H9 (cell line): ENCODE measurements at regions not wholly inside any gene's neighbourhood (a gene's known extent, or its start where the extent isn't known, plus 50 kb on each side); places are given as distances from the start of the nearest gene placed in this dataset.

Source experiments
- DNase-seq: peaks from one replicate; pipeline ENCODE4 v3.0.0-alpha.2; 2017
- H2AFZ ChIP-seq: one replicate; pipeline ENCODE4 v1.6.1; 2013; ENCODE audit warnings: mild to moderate bottlenecking, low read length, control low read depth, moderate library complexity
- H2AK5ac ChIP-seq: 2 replicates; pipeline ENCODE4 v1.6.1; 2013; ENCODE audit warnings: low read length, control low read depth, mixed read lengths; ENCODE audit not compliant: insufficient read length
- H2BK120ac ChIP-seq: one replicate; pipeline ENCODE4 v1.6.1; 2013; ENCODE audit warnings: low read depth, mild to moderate bottlenecking, low read length, control low read depth, inconsistent platforms; ENCODE audit not compliant: poor library complexity, severe bottlenecking
- H2BK12ac ChIP-seq: 2 replicates; pipeline ENCODE4 v1.6.1; 2013; ENCODE audit warnings: low read length, control low read depth, mixed read lengths, low read depth; ENCODE audit not compliant: insufficient read length
- H2BK15ac ChIP-seq: 2 replicates; pipeline ENCODE4 v1.6.1; 2013; ENCODE audit warnings: low read depth, low read length, control low read depth
- H2BK20ac ChIP-seq: one replicate; pipeline ENCODE4 v1.6.1; 2013; ENCODE audit warnings: low read depth, mild to moderate bottlenecking, low read length, control low read depth, inconsistent platforms; ENCODE audit not compliant: poor library complexity, severe bottlenecking
- H2BK5ac ChIP-seq: 2 replicates; pipeline ENCODE4 v1.6.1; 2013; ENCODE audit warnings: low read length, control low read depth, mixed read lengths; ENCODE audit not compliant: insufficient read length
- H3K14ac ChIP-seq: 2 replicates; pipeline ENCODE4 v1.6.1; 2013; ENCODE audit warnings: low read length, control low read depth; ENCODE audit not compliant: insufficient read depth
- H3K18ac ChIP-seq: 2 replicates; pipeline ENCODE4 v1.6.1; 2013; ENCODE audit warnings: low read depth, mild to moderate bottlenecking, mixed read lengths, low read length, control low read depth; ENCODE audit not compliant: insufficient read length
- H3K23ac ChIP-seq: 2 replicates; pipeline ENCODE4 v1.6.1; 2013; ENCODE audit warnings: low read length, control low read depth, mixed read lengths, low read depth; ENCODE audit not compliant: insufficient read length
- H3K23me2 ChIP-seq: 2 replicates; pipeline ENCODE4 v1.6.1; 2013; ENCODE audit warnings: low read depth, mild to moderate bottlenecking, mixed read lengths, low read length, control low read depth; ENCODE audit not compliant: insufficient read length, poor library complexity, severe bottlenecking
- H3K27ac ChIP-seq: 2 replicates; pipeline ENCODE4 v1.5.1; 2013; ENCODE audit warnings: low read length, control low read depth, mixed read lengths, low read depth; ENCODE audit not compliant: insufficient read length
- H3K27me3 ChIP-seq: 2 replicates; pipeline ENCODE4 v1.6.1; 2013; ENCODE audit warnings: low read length, control low read depth, inconsistent platforms; ENCODE audit not compliant: insufficient read depth
- H3K4ac ChIP-seq: 2 replicates; pipeline ENCODE4 v1.6.1; 2013; ENCODE audit warnings: low read depth, mild to moderate bottlenecking, control low read depth, inconsistent platforms, low read length, moderate library complexity
- H3K4me1 ChIP-seq: 2 replicates; pipeline ENCODE4 v1.6.1; 2013; ENCODE audit warnings: low read length, control low read depth, inconsistent platforms; ENCODE audit not compliant: insufficient read depth
- H3K4me2 ChIP-seq: 2 replicates; pipeline ENCODE4 v1.6.1; 2013; ENCODE audit warnings: low read length, control low read depth, mixed read lengths; ENCODE audit not compliant: insufficient read length, insufficient read depth
- H3K56ac ChIP-seq: 2 replicates; pipeline ENCODE4 v1.6.1; 2013; ENCODE audit warnings: low read depth, mild to moderate bottlenecking, mixed read lengths, low read length, control low read depth; ENCODE audit not compliant: insufficient read length
- H3K79me1 ChIP-seq: 2 replicates; pipeline ENCODE4 v1.6.1; 2013; ENCODE audit warnings: low read depth, mild to moderate bottlenecking, moderate library complexity, low read length, control low read depth, inconsistent platforms; ENCODE audit not compliant: insufficient read depth, poor library complexity, severe bottlenecking
- H3K79me2 ChIP-seq: 2 replicates; pipeline ENCODE4 v1.6.1; 2013; ENCODE audit warnings: low read length, control low read depth, inconsistent platforms; ENCODE audit not compliant: insufficient read depth
- H3K9ac ChIP-seq: 2 replicates; pipeline ENCODE4 v1.6.1; 2013; ENCODE audit warnings: low read length, control low read depth, mixed read lengths; ENCODE audit not compliant: insufficient read length; ENCODE audit errors: extremely low read depth
- H3K9me3 ChIP-seq: one replicate; pipeline ENCODE4 v1.6.1; 2013; ENCODE audit warnings: low read depth, low read length, inconsistent platforms; ENCODE audit not compliant: control insufficient read depth
- H3T11ph ChIP-seq: one replicate; pipeline ENCODE4 v1.6.1; 2013; ENCODE audit warnings: mild to moderate bottlenecking, low read length, control low read depth, inconsistent platforms
- H4K20me1 ChIP-seq: one replicate; pipeline ENCODE4 v1.6.1; 2013; ENCODE audit not compliant: control insufficient read depth, insufficient read length, insufficient read depth
- H4K5ac ChIP-seq: 2 replicates; pipeline ENCODE4 v1.6.1; 2013; ENCODE audit warnings: low read depth, mild to moderate bottlenecking, mixed read lengths, low read length, control low read depth; ENCODE audit not compliant: insufficient read length
- H4K8ac ChIP-seq: replicated peaks from 2 replicates; pipeline ENCODE4 v1.6.1; 2013; ENCODE audit warnings: low read length, control low read depth, mixed read lengths, low read depth; ENCODE audit not compliant: insufficient read length
- H4K91ac ChIP-seq: 2 replicates; pipeline ENCODE4 v1.6.1; 2013; ENCODE audit warnings: low read depth, mild to moderate bottlenecking, moderate library complexity, mixed read lengths, low read length, control low read depth; ENCODE audit not compliant: insufficient read length
- H3K27ac Mint-ChIP-seq, 3 experiments: 2 replicates in 2 of 3; 3 replicates in 1 of 3; pipeline ENCODE4 v1.8.0; 2020 to 2021; ENCODE audit warnings: mixed read lengths in 3 of 3, mild to moderate bottlenecking in 1 of 3, moderate library complexity in 1 of 3
- H3K27me3 Mint-ChIP-seq: 2 replicates; pipeline ENCODE4 v1.8.0; 2021; ENCODE audit warnings: low read depth, mild to moderate bottlenecking, moderate library complexity, mixed read lengths
- H3K36me3 Mint-ChIP-seq, 3 experiments: 2 replicates in 2 of 3; 3 replicates in 1 of 3; pipeline ENCODE4 v1.8.0; 2020 to 2021; ENCODE audit warnings: low read depth in 3 of 3, mixed read lengths in 3 of 3; ENCODE audit not compliant: insufficient read depth in 1 of 3
- H3K4me1 Mint-ChIP-seq, 2 experiments: 2 replicates each; pipeline ENCODE4 v1.8.0; 2020; ENCODE audit warnings: mixed read lengths in 2 of 2
- H3K4me3 Mint-ChIP-seq, 2 experiments: 2 replicates in 1 of 2; 3 replicates in 1 of 2; pipeline ENCODE4 v1.8.0; 2020 to 2021; ENCODE audit warnings: mild to moderate bottlenecking in 2 of 2, mixed read lengths in 2 of 2, moderate library complexity in 1 of 2
- H3K9me3 Mint-ChIP-seq, 2 experiments: 2 replicates in 1 of 2; 3 replicates in 1 of 2; pipeline ENCODE4 v1.8.0; 2020; ENCODE audit warnings: mild to moderate bottlenecking in 2 of 2, mixed read lengths in 2 of 2, moderate library complexity in 1 of 2
- CTCF ChIP-seq: fragments of 200-600 bp; sonication (generic); conservative IDR thresholded peaks from 3 replicates; pipeline ENCODE4 v1.8.0; 2021; ENCODE audit warnings: antibody characterized with exemption, mild to moderate bottlenecking
- WGBS: extraction: QIAGEN DNeasy Blood & Tissue Kit; methylation state at CpG from one replicate; pipeline ENCODE4 v1.1.7; 2013; ENCODE audit warnings: missing lambda C conversion rate, low lambda C conversion rate, mixed read lengths; ENCODE audit not compliant: insufficient read length; ENCODE audit errors: extremely low coverage; 5-methylcytosine and 5-hydroxymethylcytosine counted together

DNA sequence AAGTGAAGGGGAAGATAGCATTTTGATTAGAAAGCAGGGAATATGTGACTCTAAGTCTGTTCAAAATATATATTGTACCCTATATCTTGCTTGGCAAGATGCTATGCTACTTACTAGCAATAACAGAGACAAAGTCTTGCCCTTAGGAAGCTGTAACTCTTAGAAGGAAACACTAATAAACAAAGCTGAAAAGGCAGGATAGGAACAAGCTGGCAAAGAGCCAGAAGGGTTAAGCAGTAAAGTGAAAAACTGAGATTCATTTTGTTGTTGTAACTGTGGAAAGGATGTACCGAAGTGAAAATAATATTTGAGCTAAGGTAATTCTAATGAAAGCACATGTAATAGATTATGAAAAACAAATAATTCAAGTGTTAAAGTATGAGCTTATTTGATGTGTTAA lies 527.1 kb upstream of the FLRT2 start:
- no CpG with 5 or more reads among the region's 1 CpG for WGBS
- Histone ChIP-seq H3K18ac (no peak overlapping the region), H3T11ph (no peak overlapping the region), H3K4ac (no peak overlapping the region), H2BK12ac (no peak overlapping the region), H3K23me2 (no peaks in the 10 kb centered on the region), H3K9ac (no peak overlapping the region), H3K27ac (no peak overlapping the region), H3K14ac (no peak overlapping the region), H2BK120ac (no peak overlapping the region), H3K9me3 (no peaks in the 10 kb centered on the region), H2BK5ac (no peak overlapping the region), H3K56ac (no peak overlapping the region), H2BK15ac (no peak overlapping the region), H3K27me3 (no peaks in the 10 kb centered on the region), H4K5ac (no peak overlapping the region), H4K20me1 (no peaks in the 10 kb centered on the region), H4K91ac (no peak overlapping the region), H4K8ac (no peak overlapping the region), H2BK20ac (no peak overlapping the region), H3K4me1 (no peaks in the 10 kb centered on the region), H3K79me1 (no peaks in the 10 kb centered on the region), H2AFZ (no peak overlapping the region), H2AK5ac (no peak overlapping the region), H3K23ac (no peak overlapping the region), H3K4me2 (no peak overlapping the region), H3K79me2 (no peaks in the 10 kb centered on the region)
- TF ChIP-seq CTCF = no peak
- H3K4me1 Mint-ChIP-seq = no peaks in the 10 kb centered on the region
- H3K36me3 Mint-ChIP-seq = no peaks in the 10 kb centered on the region; a peak in 1 of 7 replicates
- no peak for DNase-seq
- H3K27ac Mint-ChIP-seq = no peak overlapping the region
- H3K27me3 Mint-ChIP-seq = no peaks in the 10 kb centered on the region
- no peaks in the 10 kb centered on the region for H3K9me3 Mint-ChIP-seq
- H3K4me3 Mint-ChIP-seq = no peak overlapping the region
